LoVo (cell line): ENCODE measurements at regions not wholly inside any gene's neighbourhood (a gene's known extent, or its start where the extent isn't known, plus 50 kb on each side); places are given as distances from the start of the nearest gene placed in this dataset.
"Not testable (repeated sequence)": the region's sequence is repeated elsewhere in the genome, so short reads cannot be mapped to it uniquely, and the experiment has no call there.

Source experiments
- DNase-seq: peaks from one replicate; pipeline ENCODE4 v3.0.0-alpha.2; 2016; ENCODE audit warnings: low spot score

GRCh38 chr1:83511146-83511726 is 487.7 kb downstream of the TTLL7 start:
- DNase-seq = no peak

- DNase-seq = no peak
Observed at GRCh38 chr1:83509301-83509781, 489.6 kb downstream of the TTLL7 start.

- no peak for DNase-seq
Observed at GRCh38 chr1:83508485-83509151, 490.3 kb downstream of the TTLL7 start.

- no peak for DNase-seq
Observed at GRCh38 chr1:83505148-83505547, 493.8 kb downstream of the TTLL7 start.

- no peak for DNase-seq
Observed at GRCh38 chr1:83503153-83503552, 495.8 kb downstream of the TTLL7 start.

GRCh38 chr1:83500987-83501591 is 497.8 kb downstream of the TTLL7 start:
- no peak for DNase-seq

GRCh38 chr1:83500531-83500930 is 498.4 kb downstream of the TTLL7 start:
- DNase-seq = no peak

- DNase-seq = no peak
Observed at GRCh38 chr1:83499998-83500397, 498.9 kb downstream of the TTLL7 start.

GRCh38 chr1:83497563-83497962 is 501.4 kb downstream of the TTLL7 start:
- no peak for DNase-seq

GRCh38 chr1:83495560-83495959 is 503.4 kb downstream of the TTLL7 start:
- DNase-seq = no peak

- no peak for DNase-seq
Observed at GRCh38 chr1:83493633-83494032, 505.3 kb downstream of the TTLL7 start.

- DNase-seq = no peak
Observed at GRCh38 chr1:83491930-83492329, 507.0 kb downstream of the TTLL7 start.

- DNase-seq = no peak
Observed at GRCh38 chr1:83490988-83491387, 507.9 kb downstream of the TTLL7 start.

GRCh38 chr1:83488105-83488504 is 510.8 kb downstream of the TTLL7 start:
- not testable (repeated sequence) for DNase-seq

GRCh38 chr1:83487460-83487859 is 511.5 kb downstream of the TTLL7 start:
- not testable (repeated sequence) for DNase-seq

- DNase-seq = not testable (repeated sequence)
Observed at GRCh38 chr1:83485314-83486019, 513.5 kb downstream of the TTLL7 start.

GRCh38 chr1:83481284-83481683 is 517.6 kb downstream of the TTLL7 start:
- DNase-seq = not testable (repeated sequence)

GRCh38 chr1:83479591-83480239 is 519.2 kb downstream of the TTLL7 start:
- DNase-seq = not testable (repeated sequence)

GRCh38 chr1:83478127-83478526 is 520.8 kb downstream of the TTLL7 start:
- not testable (repeated sequence) for DNase-seq

GRCh38 chr1:83476518-83476917 is 522.4 kb downstream of the TTLL7 start:
- not testable (repeated sequence) for DNase-seq

- not testable (repeated sequence) for DNase-seq
Observed at GRCh38 chr1:83474946-83475345, 524.0 kb downstream of the TTLL7 start.

- DNase-seq = not testable (repeated sequence)
Observed at GRCh38 chr1:83473986-83474385, 524.9 kb downstream of the TTLL7 start.
